PFSK-1 (cell line): ENCODE measurements at regions not wholly inside any gene's neighbourhood (a gene's known extent, or its start where the extent isn't known, plus 50 kb on each side); places are given as distances from the start of the nearest gene placed in this dataset.

ENCODE experiments used
- POLR2AphosphoS5 ChIP-seq: IDR thresholded peaks from 2 replicates; pipeline ENCODE4 v1.6.1; 2012; ENCODE audit warnings: low read depth, mild to moderate bottlenecking, control low read depth, low read length, moderate library complexity
- SIN3A ChIP-seq: IDR thresholded peaks from 2 replicates; pipeline ENCODE4 v1.6.1; 2012; ENCODE audit warnings: mild to moderate bottlenecking, low read length, moderate library complexity, borderline replicate concordance; ENCODE audit not compliant: insufficient read depth
- TAF1 ChIP-seq: IDR thresholded peaks from 2 replicates; pipeline ENCODE4 v1.6.1; 2012; ENCODE audit warnings: low read length, control low read depth, borderline replicate concordance; ENCODE audit not compliant: insufficient read depth
- TF ChIP-seq, protein P1 (sequence below), 2 experiments: IDR thresholded peaks; 2 replicates each; pipeline versions ENCODE4 v1.6.1 to v1.8.0; 2011 to 2012; ENCODE audit warnings: low read depth in 2 of 2, low read length in 2 of 2, control low read depth in 1 of 2, inconsistent platforms in 1 of 2, mild to moderate bottlenecking in 1 of 2, moderate library complexity in 1 of 2; ENCODE audit not compliant: insufficient read depth in 1 of 2

DNA sequence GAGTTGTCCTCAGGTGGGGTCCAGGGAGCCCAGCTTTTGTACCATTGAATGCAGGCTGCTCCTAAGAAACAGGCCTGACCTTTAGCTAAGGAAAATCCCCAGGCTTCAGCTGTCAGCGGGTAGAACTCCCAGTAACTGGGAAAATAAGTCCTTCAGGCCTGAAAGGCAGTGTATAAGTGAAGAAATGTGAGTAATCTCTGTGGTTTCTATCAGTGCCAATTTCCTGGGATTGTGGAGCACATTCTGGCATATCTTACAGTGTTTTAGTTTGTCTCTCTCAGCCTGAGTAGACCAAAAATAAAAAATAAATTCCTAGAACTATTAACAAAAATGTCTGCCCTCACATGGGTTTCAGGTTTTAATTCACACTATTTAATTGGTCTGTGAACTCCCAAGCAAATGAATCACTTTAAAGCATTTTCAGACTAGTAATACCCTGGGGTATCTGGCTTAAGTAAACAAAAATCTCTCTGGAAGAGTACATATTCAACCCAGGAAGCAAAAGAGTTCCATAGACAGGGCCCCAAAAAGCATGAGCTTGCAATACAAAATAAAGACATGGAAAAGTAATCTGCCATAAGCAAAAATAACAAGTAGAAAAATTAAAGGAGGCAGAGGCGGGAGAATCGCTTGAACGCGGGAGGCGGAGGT lies 566.2 kb upstream of the NOX3 start:
- TF ChIP-seq POLR2AphosphoS5 = no peak
- no peak for TF ChIP-seq TAF1
- TF ChIP-seq, protein P1, sequence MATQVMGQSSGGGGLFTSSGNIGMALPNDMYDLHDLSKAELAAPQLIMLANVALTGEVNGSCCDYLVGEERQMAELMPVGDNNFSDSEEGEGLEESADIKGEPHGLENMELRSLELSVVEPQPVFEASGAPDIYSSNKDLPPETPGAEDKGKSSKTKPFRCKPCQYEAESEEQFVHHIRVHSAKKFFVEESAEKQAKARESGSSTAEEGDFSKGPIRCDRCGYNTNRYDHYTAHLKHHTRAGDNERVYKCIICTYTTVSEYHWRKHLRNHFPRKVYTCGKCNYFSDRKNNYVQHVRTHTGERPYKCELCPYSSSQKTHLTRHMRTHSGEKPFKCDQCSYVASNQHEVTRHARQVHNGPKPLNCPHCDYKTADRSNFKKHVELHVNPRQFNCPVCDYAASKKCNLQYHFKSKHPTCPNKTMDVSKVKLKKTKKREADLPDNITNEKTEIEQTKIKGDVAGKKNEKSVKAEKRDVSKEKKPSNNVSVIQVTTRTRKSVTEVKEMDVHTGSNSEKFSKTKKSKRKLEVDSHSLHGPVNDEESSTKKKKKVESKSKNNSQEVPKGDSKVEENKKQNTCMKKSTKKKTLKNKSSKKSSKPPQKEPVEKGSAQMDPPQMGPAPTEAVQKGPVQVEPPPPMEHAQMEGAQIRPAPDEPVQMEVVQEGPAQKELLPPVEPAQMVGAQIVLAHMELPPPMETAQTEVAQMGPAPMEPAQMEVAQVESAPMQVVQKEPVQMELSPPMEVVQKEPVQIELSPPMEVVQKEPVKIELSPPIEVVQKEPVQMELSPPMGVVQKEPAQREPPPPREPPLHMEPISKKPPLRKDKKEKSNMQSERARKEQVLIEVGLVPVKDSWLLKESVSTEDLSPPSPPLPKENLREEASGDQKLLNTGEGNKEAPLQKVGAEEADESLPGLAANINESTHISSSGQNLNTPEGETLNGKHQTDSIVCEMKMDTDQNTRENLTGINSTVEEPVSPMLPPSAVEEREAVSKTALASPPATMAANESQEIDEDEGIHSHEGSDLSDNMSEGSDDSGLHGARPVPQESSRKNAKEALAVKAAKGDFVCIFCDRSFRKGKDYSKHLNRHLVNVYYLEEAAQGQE (IDR thresholded peaks at IDR 0.05; ENCODE audit: insufficient read depth in 1 of 2, low read depth in 2 of 2, low read length in 2 of 2) = no peak
- TF ChIP-seq SIN3A = no peak
